HCT116 (cell line): ENCODE measurements at regions not wholly inside any gene's neighbourhood (a gene's known extent, or its start where the extent isn't known, plus 50 kb on each side); places are given as distances from the start of the nearest gene placed in this dataset.

Experiments
- ATAC-seq: fragments of 200-7000 bp; cut with Tn5 transposase; 2 replicates; pipeline ENCODE4 v1.9.1; 2020; ENCODE audit warnings: mild to moderate bottlenecking, moderate library complexity
- BruUV-seq: library from RNA; stranded (reverse); fragments of 400-500 nt; replicated peaks from 2 replicates; lab custom pipeline; 2021; lab: Mats Ljungman, UMichigan
- CTCF ChIA-PET: fragments of 300-600 bp; sonication (Branson Sonifier 250); formaldehyde crosslinking; loops from one replicate; lab custom pipeline; 2021; ENCODE audit warnings: antibody characterized with exemption; lab: Charles Lee
- POLR2A ChIA-PET: fragments of 300-600, 350-600 bp; sonication (Branson Sonifier 250); formaldehyde crosslinking; loops from one replicate; lab custom pipeline; 2021; ENCODE audit warnings: antibody characterized with exemption; lab: Charles Lee
- RAD21 ChIA-PET, 2 experiments: fragments of 300-600 bp; sonication (Branson Sonifier 250); formaldehyde crosslinking; loops; one replicate each; lab custom pipeline; 2023; ENCODE audit warnings: low total read pairs in 2 of 2; ENCODE audit not compliant: uncharacterized antibody in 2 of 2, unreplicated experiment in 2 of 2, low non-redundant PET in 1 of 2; lab: Charles Lee
- DNase-seq: peaks from one replicate; pipeline ENCODE4 v3.0.0-alpha.2; 2010; ENCODE audit warnings: low read depth, low spot score
- H2AFZ ChIP-seq: fragments of 200-600 bp; shearing (Covaris generic), sonication (generic); 2 replicates; pipeline ENCODE4 v1.6.1; 2017; ENCODE audit warnings: low read depth, mixed run types, mixed read lengths, antibody characterized with exemption, low read length; ENCODE audit not compliant: poor library complexity, severe bottlenecking
- H3K27ac ChIP-seq: 2 replicates; pipeline ENCODE4 v1.5.1; 2012; ENCODE audit warnings: low read depth, low read length
- H3K27me3 ChIP-seq: fragments of 200-600 bp; sonication (generic); 2 replicates; pipeline ENCODE4 v1.6.1; 2016; ENCODE audit warnings: mixed run types, low read length, mixed read lengths; ENCODE audit not compliant: insufficient read depth
- H3K36me3 ChIP-seq, 2 experiments: fragments of 200-500 bp in 1 of 2; fragments of 200-600 bp in 1 of 2; sonication (Bioruptor generic) in 1 of 2; sonication (generic) in 1 of 2; 2 replicates each; pipeline versions ENCODE4 v1.5.1 to v1.6.1; 2014 to 2016; ENCODE audit warnings: low read length in 2 of 2, inconsistent platforms in 1 of 2, mixed read lengths in 1 of 2, mixed run types in 1 of 2; ENCODE audit not compliant: insufficient read depth in 2 of 2, control insufficient read depth in 1 of 2
- H3K4me1 ChIP-seq, 2 experiments: fragments of 200-600 bp in 1 of 2; sonication (generic) in 1 of 2; 2 replicates each; pipeline versions ENCODE4 v1.5.1 to v1.6.1; 2012 to 2017; ENCODE audit warnings: low read length in 2 of 2, inconsistent platforms in 1 of 2, mild to moderate bottlenecking in 1 of 2, mixed read lengths in 1 of 2, mixed run types in 1 of 2, moderate library complexity in 1 of 2; ENCODE audit not compliant: insufficient read depth in 2 of 2, control insufficient read depth in 1 of 2
- H3K4me2 ChIP-seq: fragments of 200-600 bp; sonication (generic); 2 replicates; pipeline ENCODE4 v1.6.1; 2017; ENCODE audit warnings: mixed run types, low read length, mixed read lengths
- H3K4me3 ChIP-seq, 2 experiments: fragments of 200-600 bp in 1 of 2; sonication (generic) in 1 of 2; replicated peaks in 1 of 2; 2 replicates each; pipeline ENCODE4 v1.5.1; 2011 to 2016; ENCODE audit warnings: low read length in 2 of 2, control low read depth in 1 of 2, low read depth in 1 of 2, mild to moderate bottlenecking in 1 of 2, mixed read lengths in 1 of 2, mixed run types in 1 of 2
- H3K79me2 ChIP-seq: fragments of 200-600 bp; sonication (generic); 2 replicates; pipeline ENCODE4 v1.6.1; 2017; ENCODE audit warnings: mild to moderate bottlenecking, mixed run types, low read length, moderate library complexity, mixed read lengths; ENCODE audit not compliant: insufficient read depth
- H3K9ac ChIP-seq: fragments of 200-600 bp; sonication (generic); 2 replicates; pipeline ENCODE4 v1.6.1; 2016; ENCODE audit warnings: low read length, mixed read lengths
- H3K9me2 ChIP-seq: fragments of 200-600 bp; sonication (generic), shearing (Covaris generic); 2 replicates; pipeline ENCODE4 v1.6.1; 2017; ENCODE audit warnings: mixed run types, mild to moderate bottlenecking, moderate library complexity; ENCODE audit not compliant: insufficient read depth
- H3K9me3 ChIP-seq, 2 experiments: fragments of 200-500 bp in 1 of 2; fragments of 200-600 bp in 1 of 2; sonication (Bioruptor generic) in 1 of 2; sonication (generic) in 1 of 2; 2 replicates each; pipeline ENCODE4 v1.6.1; 2014 to 2017; ENCODE audit warnings: low read length in 2 of 2, mixed read lengths in 2 of 2, inconsistent platforms in 1 of 2, low read depth in 1 of 2, mild to moderate bottlenecking in 1 of 2, mixed run types in 1 of 2, moderate library complexity in 1 of 2; ENCODE audit not compliant: control insufficient read depth in 1 of 2, insufficient read depth in 1 of 2
- H4K20me1 ChIP-seq: fragments of 200-600 bp; sonication (generic), shearing (Covaris generic); 2 replicates; pipeline ENCODE4 v1.6.1; 2017; ENCODE audit warnings: mixed run types, mild to moderate bottlenecking, moderate library complexity; ENCODE audit not compliant: insufficient read depth
- CEBPB ChIP-seq: IDR thresholded peaks from 2 replicates; pipeline ENCODE4 v1.6.1; 2012; ENCODE audit warnings: low read depth
- EGR1 ChIP-seq: IDR thresholded peaks from 2 replicates; pipeline ENCODE4 v1.6.1; 2012; ENCODE audit warnings: low read depth
- POLR2A ChIP-seq: IDR thresholded peaks from 2 replicates; pipeline ENCODE4 v1.7.0; 2011; ENCODE audit warnings: borderline replicate concordance; ENCODE audit not compliant: insufficient read depth, insufficient read length; ENCODE audit errors: extremely low read depth
- POLR2AphosphoS5 ChIP-seq: IDR thresholded peaks from 2 replicates; pipeline ENCODE4 v1.6.1; 2011; ENCODE audit warnings: mild to moderate bottlenecking, low read depth, low read length, moderate library complexity
- SP1 ChIP-seq: IDR thresholded peaks from 2 replicates; pipeline ENCODE4 v1.6.1; 2012; ENCODE audit warnings: low read depth
- YY1 ChIP-seq: IDR thresholded peaks from 2 replicates; pipeline ENCODE4 v1.6.1; 2011; ENCODE audit warnings: low read length, low read depth, moderate library complexity, mild to moderate bottlenecking; ENCODE audit not compliant: insufficient replicate concordance; ENCODE audit errors: extremely low read depth
- intact Hi-C: fragments of 100-400 bp; cut with micrococcal nuclease; formaldehyde crosslinking; loops from 2 replicates; pipeline ENCODE4 v1.10.0; 2022
- TF ChIP-seq, protein P1 (sequence below): IDR thresholded peaks from 2 replicates; pipeline ENCODE4 v1.6.1; 2012; ENCODE audit warnings: low read depth
- TF ChIP-seq, protein P2 (sequence below): IDR thresholded peaks from 2 replicates; pipeline ENCODE4 v1.6.1; 2012

DNA sequence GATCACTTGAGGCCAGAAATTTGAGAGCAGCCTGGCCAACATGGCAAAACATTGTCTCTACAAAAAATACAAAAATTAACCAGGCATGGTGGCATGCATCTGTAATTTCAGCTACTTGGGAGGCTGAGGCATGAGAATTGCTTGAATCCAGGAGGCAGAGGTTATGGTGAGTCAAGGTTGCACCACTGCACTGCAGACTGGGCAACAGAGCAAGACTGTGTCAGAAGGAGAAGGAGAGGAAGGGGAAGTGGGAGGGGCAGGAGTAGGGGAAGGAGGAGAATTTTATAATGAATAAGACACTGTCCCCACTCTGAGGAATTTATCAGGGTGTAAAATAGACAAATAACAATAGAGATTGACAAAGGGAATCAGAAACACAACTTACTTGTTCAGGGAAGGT, 440.6 kb upstream of the DYNLRB2 start:
- no peaks in the 10 kb centered on the region for H3K79me2 ChIP-seq
- no TSS peak for BruUV-seq
- H3K4me1 ChIP-seq = no peaks in the 10 kb centered on the region
- ATAC-seq (no peak), DNase-seq (no peak)
- ChIA-PET CTCF (no interaction called here), POLR2A (no interaction called here), RAD21 (no interaction called here)
- no peak overlapping the region for H3K4me2 ChIP-seq
- peaks cover 42 to 55% of the 10 kb centered on the region in 2 experiments; a peak in 3 of 4 replicates for H3K9me3 ChIP-seq
- H2AFZ ChIP-seq = no peak overlapping the region
- no peak overlapping the region for H3K27ac ChIP-seq
- no peaks in the 10 kb centered on the region for H4K20me1 ChIP-seq
- no peaks in the 10 kb centered on the region for H3K27me3 ChIP-seq
- H3K36me3 ChIP-seq = no peaks in the 10 kb centered on the region
- no peak overlapping the region for H3K4me3 ChIP-seq
- intact Hi-C loops = no loop called here
- H3K9ac ChIP-seq = no peak overlapping the region
- no peak for TF ChIP-seq YY1
- TF ChIP-seq CEBPB = no peak
- TF ChIP-seq POLR2A = no peak
- TF ChIP-seq, protein P1, sequence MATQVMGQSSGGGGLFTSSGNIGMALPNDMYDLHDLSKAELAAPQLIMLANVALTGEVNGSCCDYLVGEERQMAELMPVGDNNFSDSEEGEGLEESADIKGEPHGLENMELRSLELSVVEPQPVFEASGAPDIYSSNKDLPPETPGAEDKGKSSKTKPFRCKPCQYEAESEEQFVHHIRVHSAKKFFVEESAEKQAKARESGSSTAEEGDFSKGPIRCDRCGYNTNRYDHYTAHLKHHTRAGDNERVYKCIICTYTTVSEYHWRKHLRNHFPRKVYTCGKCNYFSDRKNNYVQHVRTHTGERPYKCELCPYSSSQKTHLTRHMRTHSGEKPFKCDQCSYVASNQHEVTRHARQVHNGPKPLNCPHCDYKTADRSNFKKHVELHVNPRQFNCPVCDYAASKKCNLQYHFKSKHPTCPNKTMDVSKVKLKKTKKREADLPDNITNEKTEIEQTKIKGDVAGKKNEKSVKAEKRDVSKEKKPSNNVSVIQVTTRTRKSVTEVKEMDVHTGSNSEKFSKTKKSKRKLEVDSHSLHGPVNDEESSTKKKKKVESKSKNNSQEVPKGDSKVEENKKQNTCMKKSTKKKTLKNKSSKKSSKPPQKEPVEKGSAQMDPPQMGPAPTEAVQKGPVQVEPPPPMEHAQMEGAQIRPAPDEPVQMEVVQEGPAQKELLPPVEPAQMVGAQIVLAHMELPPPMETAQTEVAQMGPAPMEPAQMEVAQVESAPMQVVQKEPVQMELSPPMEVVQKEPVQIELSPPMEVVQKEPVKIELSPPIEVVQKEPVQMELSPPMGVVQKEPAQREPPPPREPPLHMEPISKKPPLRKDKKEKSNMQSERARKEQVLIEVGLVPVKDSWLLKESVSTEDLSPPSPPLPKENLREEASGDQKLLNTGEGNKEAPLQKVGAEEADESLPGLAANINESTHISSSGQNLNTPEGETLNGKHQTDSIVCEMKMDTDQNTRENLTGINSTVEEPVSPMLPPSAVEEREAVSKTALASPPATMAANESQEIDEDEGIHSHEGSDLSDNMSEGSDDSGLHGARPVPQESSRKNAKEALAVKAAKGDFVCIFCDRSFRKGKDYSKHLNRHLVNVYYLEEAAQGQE = no peak
- TF ChIP-seq SP1 = no peak
- no peak for TF ChIP-seq POLR2AphosphoS5
- TF ChIP-seq, protein P2, sequence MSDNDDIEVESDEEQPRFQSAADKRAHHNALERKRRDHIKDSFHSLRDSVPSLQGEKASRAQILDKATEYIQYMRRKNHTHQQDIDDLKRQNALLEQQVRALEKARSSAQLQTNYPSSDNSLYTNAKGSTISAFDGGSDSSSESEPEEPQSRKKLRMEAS = no peak
- TF ChIP-seq EGR1 = no peak
- H3K9me2 ChIP-seq = no peaks in the 10 kb centered on the region
